Activated CD8-positive, alpha-beta memory T cell treated with anti-CD3 and anti-CD28 coated beads, Interleukin-2, amount 50 U/mL, for 1 hour (primary cell): ENCODE measurements at regions not wholly inside any gene's neighbourhood (a gene's known extent, or its start where the extent isn't known, plus 50 kb on each side); places are given as distances from the start of the nearest gene placed in this dataset.

Experiments
- DNase-seq: peaks from one replicate; pipeline ENCODE4 v3.0.0-alpha.2; 2020; ENCODE audit errors: extremely low read depth

- no peak for DNase-seq
Measured at GRCh38 chr11:82384308-82384707, 349.4 kb downstream of the FAM181B start.

- DNase-seq: no peak
Measured at GRCh38 chr11:82373781-82374542, 359.7 kb downstream of the FAM181B start.

- no peak for DNase-seq
Measured at GRCh38 chr11:82365351-82365750, 368.3 kb downstream of the FAM181B start.

GRCh38 chr11:82356316-82356715 is 377.3 kb downstream of the FAM181B start:
- no peak for DNase-seq

GRCh38 chr11:82355313-82355823 is 378.3 kb downstream of the FAM181B start:
- DNase-seq: no peak

GRCh38 chr11:82326853-82327252 is 406.8 kb downstream of the FAM181B start:
- DNase-seq: no peak

GRCh38 chr11:82321206-82321605 is 412.5 kb downstream of the FAM181B start:
- no peak for DNase-seq

GRCh38 chr11:82315093-82315492 is 418.6 kb downstream of the FAM181B start:
- DNase-seq: no peak

GRCh38 chr11:82308979-82309378 is 424.7 kb downstream of the FAM181B start:
- DNase-seq: no peak

- DNase-seq: no peak
Measured at GRCh38 chr11:82305123-82305522, 428.5 kb downstream of the FAM181B start.

GRCh38 chr11:82303671-82304070 is 430.0 kb downstream of the FAM181B start:
- no peak for DNase-seq

GRCh38 chr11:82288471-82288870 is 445.2 kb downstream of the FAM181B start:
- no peak for DNase-seq

GRCh38 chr11:82270870-82271269 is 462.8 kb downstream of the FAM181B start:
- no peak for DNase-seq

GRCh38 chr11:82268627-82269026 is 465.0 kb downstream of the FAM181B start:
- no peak for DNase-seq

- DNase-seq: no peak
Measured at GRCh38 chr11:82267186-82267585, 466.5 kb downstream of the FAM181B start.

- DNase-seq: no peak
Measured at GRCh38 chr11:82261367-82261766, 472.3 kb downstream of the FAM181B start.

GRCh38 chr11:82250047-82250446 is 483.6 kb downstream of the FAM181B start:
- DNase-seq: no peak

- no peak for DNase-seq
Measured at GRCh38 chr11:82246926-82247325, 486.7 kb downstream of the FAM181B start.

- DNase-seq: no peak
Measured at GRCh38 chr11:82239498-82239897, 494.2 kb downstream of the FAM181B start.

GRCh38 chr11:82234256-82234655 is 499.4 kb downstream of the FAM181B start:
- DNase-seq: no peak

GRCh38 chr11:82233201-82233600 is 500.5 kb downstream of the FAM181B start:
- DNase-seq: no peak

GRCh38 chr11:82229341-82229740 is 504.3 kb downstream of the FAM181B start:
- no peak for DNase-seq

GRCh38 chr11:82225930-82226329 is 507.7 kb downstream of the FAM181B start:
- DNase-seq: no peak

GRCh38 chr11:82225502-82225901 is 508.2 kb downstream of the FAM181B start:
- no peak for DNase-seq
